CD14-positive monocyte (primary cell): ENCODE measurements at regions not wholly inside any gene's neighbourhood (a gene's known extent, or its start where the extent isn't known, plus 50 kb on each side); places are given as distances from the start of the nearest gene placed in this dataset.

Source experiments
- DNase-seq, 3 donors: peaks; one replicate each; pipeline ENCODE4 v3.0.0-alpha.2; 2011 to 2022
- H2AFZ ChIP-seq: 2 replicates; pipeline ENCODE4 v1.6.0; 2012; ENCODE audit warnings: mild to moderate bottlenecking, low read depth, low read length, inconsistent platforms; ENCODE audit not compliant: insufficient read depth, poor library complexity, severe bottlenecking
- H3K27ac ChIP-seq, 2 donors: 1 replicate in 1 of 2; 2 replicates in 1 of 2; pipeline ENCODE4 v1.5.1; 2012 to 2013; ENCODE audit warnings: low read length in 2 of 2, control low read depth in 1 of 2, inconsistent platforms in 1 of 2, low read depth in 1 of 2, mild to moderate bottlenecking in 1 of 2
- H3K27me3 ChIP-seq, 2 donors: one replicate each; pipeline versions ENCODE4 v1.6.0 to v1.6.1; 2011 to 2013; ENCODE audit warnings: low read length in 2 of 2; ENCODE audit not compliant: control insufficient read depth in 2 of 2, insufficient read depth in 2 of 2
- H3K36me3 ChIP-seq, 2 donors: replicated peaks in 1 of 2; 1 replicate in 1 of 2; 2 replicates in 1 of 2; pipeline versions ENCODE4 v1.5.1 to v1.6.1; 2012 to 2013; ENCODE audit warnings: low read length in 2 of 2, control low read depth in 1 of 2, inconsistent platforms in 1 of 2, mild to moderate bottlenecking in 1 of 2; ENCODE audit not compliant: insufficient read depth in 2 of 2, control insufficient read depth in 1 of 2
- H3K4me1 ChIP-seq, 2 donors: 1 replicate in 1 of 2; 2 replicates in 1 of 2; pipeline versions ENCODE4 v1.5.1 to v1.6.1; 2012 to 2013; ENCODE audit warnings: low read length in 2 of 2, control low read depth in 1 of 2, inconsistent platforms in 1 of 2, mild to moderate bottlenecking in 1 of 2, moderate library complexity in 1 of 2; ENCODE audit not compliant: insufficient read depth in 2 of 2, control insufficient read depth in 1 of 2
- H3K4me2 ChIP-seq: replicated peaks from 2 replicates; pipeline ENCODE3; 2012; ENCODE audit warnings: low read length, moderate library complexity, mild to moderate bottlenecking; ENCODE audit not compliant: poor library complexity, severe bottlenecking; ENCODE audit errors: extremely low read depth
- H3K4me3 ChIP-seq, 3 experiments: fragments of 200-600 bp in 1 of 3; sonication (generic) in 1 of 3; replicated peaks in 1 of 3; 1 replicate in 2 of 3; 2 replicates in 1 of 3; pipeline ENCODE4 v1.5.1; 2011 to 2013; ENCODE audit warnings: low read length in 3 of 3, mild to moderate bottlenecking in 3 of 3, control low read depth in 2 of 3, low read depth in 2 of 3, inconsistent platforms in 1 of 3, moderate library complexity in 1 of 3
- H3K79me2 ChIP-seq: 2 replicates; pipeline ENCODE4 v1.6.0; 2012; ENCODE audit warnings: mild to moderate bottlenecking, control low read depth, inconsistent platforms, low read length, moderate library complexity; ENCODE audit not compliant: insufficient read depth
- H3K9ac ChIP-seq: 2 replicates; pipeline ENCODE4 v1.6.0; 2017; ENCODE audit warnings: low read length, mild to moderate bottlenecking; ENCODE audit not compliant: insufficient read depth, poor library complexity, severe bottlenecking
- H3K9me3 ChIP-seq, 2 donors: replicated peaks in 1 of 2; 1 replicate in 1 of 2; 2 replicates in 1 of 2; pipeline versions ENCODE4 v1.5.1 to v1.6.1; 2012 to 2013; ENCODE audit warnings: low read length in 2 of 2, control low read depth in 1 of 2; ENCODE audit not compliant: control insufficient read depth in 1 of 2, insufficient read depth in 1 of 2
- H4K20me1 ChIP-seq: 2 replicates; pipeline ENCODE4 v1.6.0; 2012; ENCODE audit warnings: mild to moderate bottlenecking, low read length, control low read depth, moderate library complexity; ENCODE audit not compliant: insufficient read depth
- H3K27ac Mint-ChIP-seq, 7 donors: one replicate each; pipeline ENCODE4 v1.8.0; 2020; ENCODE audit warnings: mild to moderate bottlenecking in 7 of 7, mixed read lengths in 7 of 7, moderate library complexity in 6 of 7, inconsistent platforms in 2 of 7
- H3K27me3 Mint-ChIP-seq, 3 donors: one replicate each; pipeline ENCODE4 v1.8.0; 2021 to 2022; ENCODE audit warnings: low read depth in 3 of 3, mild to moderate bottlenecking in 3 of 3, mixed read lengths in 3 of 3, moderate library complexity in 3 of 3, inconsistent platforms in 1 of 3
- H3K36me3 Mint-ChIP-seq, 2 donors: one replicate each; pipeline ENCODE4 v1.8.0; 2020; ENCODE audit warnings: mixed read lengths in 2 of 2, inconsistent platforms in 1 of 2, mild to moderate bottlenecking in 1 of 2
- H3K4me1 Mint-ChIP-seq: one replicate; pipeline ENCODE4 v1.8.0; 2020; ENCODE audit warnings: mild to moderate bottlenecking, mixed read lengths
- H3K4me3 Mint-ChIP-seq, 2 donors: one replicate each; pipeline ENCODE4 v1.8.0; 2020; ENCODE audit warnings: mild to moderate bottlenecking in 2 of 2, mixed read lengths in 2 of 2, moderate library complexity in 1 of 2
- H3K9me3 Mint-ChIP-seq, 7 donors: one replicate each; pipeline ENCODE4 v1.8.0; 2020 to 2022; ENCODE audit warnings: mixed read lengths in 7 of 7, mild to moderate bottlenecking in 6 of 7, moderate library complexity in 6 of 7, inconsistent platforms in 2 of 7
- WGBS: methylation state at CpG from one replicate; pipeline ENCODE4 v1.1.5; 2013; ENCODE audit warnings: missing lambda C conversion rate; ENCODE audit not compliant: insufficient coverage; 5-methylcytosine and 5-hydroxymethylcytosine counted together
- intact Hi-C, 2 donors: fragments of 100-400 bp; cut with micrococcal nuclease; formaldehyde crosslinking; loops; one replicate each; pipeline versions ENCODE4 v1.15.0 to v1.15.1; 2023
- TF ChIP-seq, protein P1 (sequence below): fragments of 200-600 bp; IDR thresholded peaks from one replicate; pipeline ENCODE4 v1.8.0; 2022; ENCODE audit warnings: antibody characterized with exemption, mild to moderate bottlenecking

DNA sequence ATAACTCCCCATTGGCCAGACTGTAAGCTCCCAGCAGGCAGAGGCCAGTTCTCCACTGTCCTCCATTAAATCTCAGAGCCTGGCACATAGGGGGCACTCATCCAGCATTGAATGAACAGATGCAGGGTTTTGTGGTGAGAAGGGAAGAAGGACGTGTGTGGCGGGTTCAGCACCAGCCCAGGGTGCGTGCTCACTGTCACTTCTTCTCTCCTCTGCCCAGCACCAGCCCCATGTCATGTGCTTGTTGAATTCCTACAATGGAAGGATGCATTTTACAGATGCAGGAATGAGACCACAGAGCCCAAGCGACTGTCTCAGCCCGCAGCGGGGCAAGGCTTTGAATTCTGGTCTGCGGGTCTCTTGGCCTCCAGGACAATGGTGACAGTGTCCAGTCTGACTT lies 149.9 kb downstream of the CEBPB start:
- H2AFZ ChIP-seq = no peak overlapping the region
- Mint-ChIP-seq H3K4me3 (peak overlapping the region in 1 of 2 donors; percentile 35), H3K27me3 (peaks cover 1 to 5% (median 4%) of the 10 kb centered on the region in 3 donors), H3K27ac (peak overlapping the region in 5 of 7 donors; percentile 50 to 89 (median 78)), H3K36me3 (peaks cover 0 to 3% of the 10 kb centered on the region in 2 donors), H3K9me3 (peaks cover 0 to 4% (median 0%) of the 10 kb centered on the region in 7 donors), H3K4me1 (peaks cover 63% of the 10 kb centered on the region)
- intact Hi-C loops = no loop called here
- H3K4me3 ChIP-seq = no peak overlapping the region
- DNase-seq = no peak
- no peaks in the 10 kb centered on the region for H3K9me3 ChIP-seq
- no peaks in the 10 kb centered on the region for H4K20me1 ChIP-seq
- H3K27ac ChIP-seq = peak overlapping the region in 1 of 2 donors; percentile 3
- no peaks in the 10 kb centered on the region for H3K27me3 ChIP-seq
- no peak overlapping the region for H3K9ac ChIP-seq
- H3K79me2 ChIP-seq = no peaks in the 10 kb centered on the region
- TF ChIP-seq, protein P1, sequence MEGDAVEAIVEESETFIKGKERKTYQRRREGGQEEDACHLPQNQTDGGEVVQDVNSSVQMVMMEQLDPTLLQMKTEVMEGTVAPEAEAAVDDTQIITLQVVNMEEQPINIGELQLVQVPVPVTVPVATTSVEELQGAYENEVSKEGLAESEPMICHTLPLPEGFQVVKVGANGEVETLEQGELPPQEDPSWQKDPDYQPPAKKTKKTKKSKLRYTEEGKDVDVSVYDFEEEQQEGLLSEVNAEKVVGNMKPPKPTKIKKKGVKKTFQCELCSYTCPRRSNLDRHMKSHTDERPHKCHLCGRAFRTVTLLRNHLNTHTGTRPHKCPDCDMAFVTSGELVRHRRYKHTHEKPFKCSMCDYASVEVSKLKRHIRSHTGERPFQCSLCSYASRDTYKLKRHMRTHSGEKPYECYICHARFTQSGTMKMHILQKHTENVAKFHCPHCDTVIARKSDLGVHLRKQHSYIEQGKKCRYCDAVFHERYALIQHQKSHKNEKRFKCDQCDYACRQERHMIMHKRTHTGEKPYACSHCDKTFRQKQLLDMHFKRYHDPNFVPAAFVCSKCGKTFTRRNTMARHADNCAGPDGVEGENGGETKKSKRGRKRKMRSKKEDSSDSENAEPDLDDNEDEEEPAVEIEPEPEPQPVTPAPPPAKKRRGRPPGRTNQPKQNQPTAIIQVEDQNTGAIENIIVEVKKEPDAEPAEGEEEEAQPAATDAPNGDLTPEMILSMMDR = no peak
- WGBS = 78% methylated on average over 5 of the region's 7 CpGs
- H3K36me3 ChIP-seq = no peaks in the 10 kb centered on the region
- H3K4me2 ChIP-seq = no peak overlapping the region
- peaks cover 61 to 82% of the 10 kb centered on the region in 2 donors for H3K4me1 ChIP-seq

DNA sequence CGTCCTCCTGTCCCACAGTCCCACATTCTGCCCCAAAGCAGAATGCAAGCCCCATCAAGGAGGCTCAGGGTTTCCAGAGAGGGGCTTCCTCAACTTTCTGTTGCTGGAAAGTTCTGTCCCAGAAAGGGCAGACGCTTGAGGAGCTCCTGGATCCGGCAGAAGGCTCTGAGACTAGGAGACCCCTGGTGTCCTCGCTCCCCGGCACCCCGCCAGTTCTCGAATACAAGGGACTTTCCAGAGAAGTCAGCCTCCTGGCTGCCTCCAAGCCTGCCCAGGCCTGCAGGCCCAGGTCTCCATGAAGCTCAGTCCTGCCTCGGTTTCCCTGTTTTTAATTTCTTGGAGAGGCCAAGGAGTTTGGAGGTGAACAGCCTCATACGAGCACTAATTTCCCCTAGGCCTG lies 150.4 kb downstream of the CEBPB start:
- Histone ChIP-seq H3K27me3 (no peaks in the 10 kb centered on the region), H2AFZ (no peak overlapping the region), H3K9ac (no peak overlapping the region), H3K27ac (no peak overlapping the region), H3K4me3 (no peak overlapping the region), H4K20me1 (no peaks in the 10 kb centered on the region), H3K36me3 (no peaks in the 10 kb centered on the region), H3K79me2 (no peaks in the 10 kb centered on the region), H3K9me3 (no peaks in the 10 kb centered on the region), H3K4me2 (no peak overlapping the region), H3K4me1 (peaks cover 66 to 85% of the 10 kb centered on the region in 2 donors)
- Mint-ChIP-seq H3K9me3 (peaks cover 0 to 4% (median 0%) of the 10 kb centered on the region in 7 donors), H3K4me1 (peaks cover 69% of the 10 kb centered on the region), H3K27ac (peak overlapping the region in 2 of 7 donors; percentile 11 to 74), H3K4me3 (no peak overlapping the region), H3K27me3 (peaks cover 1 to 6% (median 4%) of the 10 kb centered on the region in 3 donors), H3K36me3 (peaks cover 0 to 3% of the 10 kb centered on the region in 2 donors)
- 96% methylated on average over 7 of the region's 9 CpGs for WGBS
- TF ChIP-seq, protein P1 = no peak
- intact Hi-C loops = no loop called here
- no peak for DNase-seq
